ENCODE measurements at regions not wholly inside any gene's neighbourhood (a gene's known extent, or its start where the extent isn't known, plus 50 kb on each side); places are given as distances from the start of the nearest gene placed in this dataset.

- ATAC-seq (no peak), DNase-seq (no peak)
- no peaks in the 10 kb centered on the region for H3K4me1 ChIP-seq
- no peak overlapping the region for H3K27ac ChIP-seq
- intact Hi-C loops (cut with DNase I) = no loop called here
- no peaks in the 10 kb centered on the region for H3K9me3 ChIP-seq
- no peaks in the 10 kb centered on the region for H3K36me3 ChIP-seq
- no peaks in the 10 kb centered on the region for H3K27me3 ChIP-seq (ENCODE audit: low read depth)
- TF ChIP-seq CTCF (IDR thresholded peaks at IDR 0.05) = no peak
- no peak overlapping the region for H3K4me3 ChIP-seq
Observed at GRCh38 chr15:95937128-95937528, 393.4 kb upstream of the NR2F2 start.

- ATAC-seq (no peak), DNase-seq (no peak)
- H3K27me3 ChIP-seq (ENCODE audit: low read depth) = no peaks in the 10 kb centered on the region
- no peaks in the 10 kb centered on the region for H3K9me3 ChIP-seq
- no peaks in the 10 kb centered on the region for H3K36me3 ChIP-seq
- no peak for TF ChIP-seq CTCF (IDR thresholded peaks at IDR 0.05)
- H3K4me1 ChIP-seq = no peaks in the 10 kb centered on the region
- intact Hi-C loops (cut with DNase I) = no loop called here
- H3K4me3 ChIP-seq = no peak overlapping the region
- H3K27ac ChIP-seq = no peak overlapping the region
Observed at GRCh38 chr15:95940431-95940985, 390.0 kb upstream of the NR2F2 start.

- H3K27me3 ChIP-seq (ENCODE audit: low read depth) = no peaks in the 10 kb centered on the region
- DNase-seq = no peak
- H3K36me3 ChIP-seq = no peaks in the 10 kb centered on the region
- no peak for ATAC-seq
- H3K27ac ChIP-seq = no peak overlapping the region
- no peak for TF ChIP-seq CTCF (IDR thresholded peaks at IDR 0.05)
- intact Hi-C loops (cut with DNase I) = no loop called here
- no peak overlapping the region for H3K4me3 ChIP-seq
- no peaks in the 10 kb centered on the region for H3K4me1 ChIP-seq
- no peaks in the 10 kb centered on the region for H3K9me3 ChIP-seq
Observed at GRCh38 chr15:95944193-95944592, 386.3 kb upstream of the NR2F2 start.

- no peaks in the 10 kb centered on the region for H3K4me1 ChIP-seq
- ATAC-seq = no peak
- no peaks in the 10 kb centered on the region for H3K27me3 ChIP-seq (ENCODE audit: low read depth)
- no peak overlapping the region for H3K4me3 ChIP-seq
- intact Hi-C loops (cut with DNase I) = no loop called here
- no peaks in the 10 kb centered on the region for H3K9me3 ChIP-seq
- H3K27ac ChIP-seq = no peak overlapping the region
- H3K36me3 ChIP-seq = no peaks in the 10 kb centered on the region
- TF ChIP-seq CTCF (IDR thresholded peaks at IDR 0.05) = no peak
- DNase-seq = no peak
Observed at GRCh38 chr15:95944661-95945255, 385.7 kb upstream of the NR2F2 start.

- H3K9me3 ChIP-seq = no peaks in the 10 kb centered on the region
- intact Hi-C loops (cut with DNase I) = no loop called here
- ATAC-seq (no peak), DNase-seq (no peak)
- H3K27me3 ChIP-seq (ENCODE audit: low read depth) = no peaks in the 10 kb centered on the region
- no peaks in the 10 kb centered on the region for H3K4me1 ChIP-seq
- no peak for TF ChIP-seq CTCF (IDR thresholded peaks at IDR 0.05)
- no peaks in the 10 kb centered on the region for H3K36me3 ChIP-seq
- H3K4me3 ChIP-seq = no peak overlapping the region
- no peak overlapping the region for H3K27ac ChIP-seq
Observed at GRCh38 chr15:95946241-95946640, 384.3 kb upstream of the NR2F2 start.

All from lower lobe of right lung (tissue), 2 donors.